DND-41 (cell line): ENCODE measurements at regions not wholly inside any gene's neighbourhood (a gene's known extent, or its start where the extent isn't known, plus 50 kb on each side); places are given as distances from the start of the nearest gene placed in this dataset.

Experiments used
- ATAC-seq: fragments of 200-7000 bp; cut with Tn5 transposase; 3 replicates; pipeline ENCODE4 v1.9.1; 2021; ENCODE audit warnings: low read depth; ENCODE audit not compliant: insufficient read depth
- DNase-seq: peaks from one replicate; pipeline ENCODE4 v3.0.0-alpha.2; 2020
- H2AFZ ChIP-seq: 2 replicates; pipeline ENCODE4 v1.6.0; 2012; ENCODE audit warnings: low read depth, low read length
- H3K27ac ChIP-seq: 2 replicates; pipeline ENCODE4 v1.5.1; 2012; ENCODE audit warnings: low read length, inconsistent platforms
- H3K27me3 ChIP-seq: fragments of 200-600 bp; sonication (generic); 2 replicates; pipeline ENCODE4 v1.6.0; 2012; ENCODE audit warnings: low read length, mild to moderate bottlenecking, inconsistent platforms; ENCODE audit not compliant: insufficient read depth, poor library complexity
- H3K36me3 ChIP-seq: 2 replicates; pipeline ENCODE4 v1.5.1; 2012; ENCODE audit warnings: low read length, inconsistent platforms; ENCODE audit not compliant: insufficient read depth
- H3K4me1 ChIP-seq: 2 replicates; pipeline ENCODE4 v1.5.1; 2012; ENCODE audit warnings: mild to moderate bottlenecking, low read length; ENCODE audit not compliant: insufficient read depth
- H3K4me2 ChIP-seq: 2 replicates; pipeline ENCODE4 v1.6.0; 2012; ENCODE audit warnings: mild to moderate bottlenecking, moderate library complexity, low read length, inconsistent platforms; ENCODE audit not compliant: insufficient read depth
- H3K4me3 ChIP-seq, 2 experiments: fragments of 200-600 bp in 1 of 2; shearing (Covaris generic) in 1 of 2; 2 replicates each; pipeline ENCODE4 v1.5.1; 2012 to 2016; ENCODE audit warnings: inconsistent platforms in 2 of 2, low read length in 2 of 2, mild to moderate bottlenecking in 2 of 2, low read depth in 1 of 2, moderate library complexity in 1 of 2
- H3K79me2 ChIP-seq: 2 replicates; pipeline ENCODE4 v1.6.0; 2012; ENCODE audit warnings: low read length, inconsistent platforms; ENCODE audit not compliant: insufficient read depth
- H3K9ac ChIP-seq: 2 replicates; pipeline ENCODE4 v1.6.0; 2012; ENCODE audit warnings: low read depth, mild to moderate bottlenecking, inconsistent platforms, low read length, moderate library complexity
- H3K9me3 ChIP-seq: 2 replicates; pipeline ENCODE4 v1.5.1; 2012; ENCODE audit warnings: low read length, moderate library complexity, mild to moderate bottlenecking, inconsistent platforms; ENCODE audit not compliant: insufficient read depth, severe bottlenecking
- H4K20me1 ChIP-seq: 2 replicates; pipeline ENCODE4 v1.6.0; 2012; ENCODE audit warnings: low read length; ENCODE audit not compliant: insufficient read depth
- EZH2 ChIP-seq: IDR thresholded peaks from 3 replicates; pipeline ENCODE4 v1.6.1; 2012; ENCODE audit warnings: borderline replicate concordance, low read depth, mild to moderate bottlenecking, moderate library complexity, low read length, inconsistent platforms; ENCODE audit not compliant: severe bottlenecking
- TF ChIP-seq, protein P1 (sequence below): IDR thresholded peaks from 2 replicates; pipeline ENCODE4 v1.5.1; 2012; ENCODE audit warnings: borderline replicate concordance, low read length, moderate library complexity, mild to moderate bottlenecking; ENCODE audit not compliant: poor library complexity, severe bottlenecking; ENCODE audit errors: extremely low read depth

DNA sequence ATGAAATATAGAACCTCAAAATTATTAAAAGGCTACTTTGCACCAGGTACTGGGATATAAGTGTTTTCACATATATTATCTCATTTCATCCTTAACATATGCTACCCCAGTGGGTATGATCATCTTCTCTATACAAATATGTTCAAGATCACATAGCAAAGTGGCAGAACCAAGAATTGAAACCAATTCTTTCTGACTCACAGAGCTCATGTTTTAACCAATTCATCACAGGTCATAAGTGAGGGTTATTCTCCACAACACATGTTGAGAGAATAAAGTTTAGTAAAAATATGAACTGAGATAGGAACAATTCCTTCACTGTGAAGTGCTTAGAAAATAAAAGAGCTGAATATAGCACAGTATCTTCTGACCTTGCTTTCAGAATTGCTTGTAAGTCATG lies 442.9 kb upstream of the RASGEF1B start:
- ATAC-seq, result no peak
- H3K4me1 ChIP-seq, result no peaks in the 10 kb centered on the region
- DNase-seq, result no peak

DNA sequence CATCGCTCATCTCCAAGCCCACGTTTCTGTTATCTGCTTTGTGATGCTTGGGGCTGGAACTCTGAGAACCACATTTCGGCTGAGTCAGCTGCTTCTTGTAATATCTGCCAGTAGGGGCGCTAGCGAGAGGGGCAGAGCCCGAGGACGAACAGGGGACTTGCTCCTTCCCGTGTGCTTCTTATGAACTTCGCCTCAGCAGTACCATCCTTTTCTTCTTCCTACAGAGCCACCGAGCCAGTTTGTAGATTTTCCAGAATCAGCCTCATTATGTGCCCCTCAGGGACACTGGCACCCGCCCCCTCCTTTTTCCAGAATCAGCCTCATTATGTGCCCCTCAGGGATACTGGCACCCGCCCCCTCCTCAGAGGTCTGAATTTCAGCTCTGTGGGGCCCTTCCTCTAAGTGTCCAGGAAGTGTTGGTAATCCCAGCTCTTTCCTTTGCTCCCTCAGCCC lies 441.7 kb upstream of the RASGEF1B start:
- H3K4me1 ChIP-seq, result no peaks in the 10 kb centered on the region
- TF ChIP-seq, protein P1, sequence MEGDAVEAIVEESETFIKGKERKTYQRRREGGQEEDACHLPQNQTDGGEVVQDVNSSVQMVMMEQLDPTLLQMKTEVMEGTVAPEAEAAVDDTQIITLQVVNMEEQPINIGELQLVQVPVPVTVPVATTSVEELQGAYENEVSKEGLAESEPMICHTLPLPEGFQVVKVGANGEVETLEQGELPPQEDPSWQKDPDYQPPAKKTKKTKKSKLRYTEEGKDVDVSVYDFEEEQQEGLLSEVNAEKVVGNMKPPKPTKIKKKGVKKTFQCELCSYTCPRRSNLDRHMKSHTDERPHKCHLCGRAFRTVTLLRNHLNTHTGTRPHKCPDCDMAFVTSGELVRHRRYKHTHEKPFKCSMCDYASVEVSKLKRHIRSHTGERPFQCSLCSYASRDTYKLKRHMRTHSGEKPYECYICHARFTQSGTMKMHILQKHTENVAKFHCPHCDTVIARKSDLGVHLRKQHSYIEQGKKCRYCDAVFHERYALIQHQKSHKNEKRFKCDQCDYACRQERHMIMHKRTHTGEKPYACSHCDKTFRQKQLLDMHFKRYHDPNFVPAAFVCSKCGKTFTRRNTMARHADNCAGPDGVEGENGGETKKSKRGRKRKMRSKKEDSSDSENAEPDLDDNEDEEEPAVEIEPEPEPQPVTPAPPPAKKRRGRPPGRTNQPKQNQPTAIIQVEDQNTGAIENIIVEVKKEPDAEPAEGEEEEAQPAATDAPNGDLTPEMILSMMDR, result peak; percentile 86
- no peak for TF ChIP-seq EZH2
- no peak overlapping the region for H3K4me3 ChIP-seq
- H3K27ac ChIP-seq, result no peak overlapping the region
- no peak overlapping the region for H2AFZ ChIP-seq
- H3K4me2 ChIP-seq, result no peak overlapping the region
- ATAC-seq (peak; percentile 95), DNase-seq (peak; percentile 72)
- no peak overlapping the region for H3K9ac ChIP-seq
- no peaks in the 10 kb centered on the region for H3K9me3 ChIP-seq
- H4K20me1 ChIP-seq, result no peaks in the 10 kb centered on the region
- H3K79me2 ChIP-seq, result no peaks in the 10 kb centered on the region
- no peaks in the 10 kb centered on the region for H3K36me3 ChIP-seq
- peaks cover 4% of the 10 kb centered on the region for H3K27me3 ChIP-seq

More for the DNA sequence above, 442.9 kb upstream of the RASGEF1B start:
- no peak overlapping the region for H3K27ac ChIP-seq
- H3K4me3 ChIP-seq, result no peak overlapping the region
- H3K79me2 ChIP-seq, result no peaks in the 10 kb centered on the region
- no peak for TF ChIP-seq EZH2
- TF ChIP-seq, protein P1, result no peak
- H3K9me3 ChIP-seq, result no peaks in the 10 kb centered on the region
- no peaks in the 10 kb centered on the region for H4K20me1 ChIP-seq
- H3K9ac ChIP-seq, result no peak overlapping the region
- no peaks in the 10 kb centered on the region for H3K36me3 ChIP-seq
- no peak overlapping the region for H3K4me2 ChIP-seq
- no peak overlapping the region for H2AFZ ChIP-seq
- H3K27me3 ChIP-seq, result peaks cover 5% of the 10 kb centered on the region

DNA sequence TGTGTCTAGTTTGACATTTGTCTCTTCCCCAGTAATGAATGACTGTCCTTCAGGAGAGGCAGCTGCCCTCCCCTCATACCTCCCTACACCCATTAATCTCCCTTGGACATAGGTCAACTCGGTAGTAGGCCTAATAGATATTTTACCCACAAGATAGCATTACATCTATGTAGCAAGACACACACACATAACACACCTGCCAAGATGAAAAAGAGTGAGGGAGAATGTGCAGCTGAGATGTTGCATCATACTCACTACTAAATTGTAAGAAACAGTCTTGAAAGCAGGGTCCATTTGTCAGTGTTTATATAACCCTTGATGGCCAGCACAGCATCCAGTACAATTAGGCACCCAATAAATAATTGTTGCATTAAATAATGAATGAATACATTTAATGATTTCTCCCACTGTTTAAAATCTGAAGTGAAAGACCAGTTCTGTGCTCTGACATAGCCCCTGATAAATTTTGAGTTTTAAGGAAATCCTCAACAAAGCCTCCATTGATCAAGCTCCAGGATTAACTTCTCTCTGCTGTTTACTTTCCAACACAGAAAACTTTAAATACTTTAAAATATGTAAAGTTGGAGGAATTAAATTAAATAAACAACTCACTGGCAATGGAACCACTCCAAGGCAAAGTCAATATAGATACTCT lies 440.8 kb upstream of the RASGEF1B start:
- ATAC-seq (no peak), DNase-seq (no peak)
- H4K20me1 ChIP-seq, result no peaks in the 10 kb centered on the region
- no peaks in the 10 kb centered on the region for H3K9me3 ChIP-seq
- H3K36me3 ChIP-seq, result no peaks in the 10 kb centered on the region
- H2AFZ ChIP-seq, result no peak overlapping the region
- no peaks in the 10 kb centered on the region for H3K4me1 ChIP-seq
- TF ChIP-seq EZH2, result no peak
- TF ChIP-seq, protein P1, result no peak
- H3K4me3 ChIP-seq, result no peak overlapping the region
- H3K9ac ChIP-seq, result no peak overlapping the region
- H3K27ac ChIP-seq, result no peak overlapping the region
- no peak overlapping the region for H3K4me2 ChIP-seq
- peaks cover 4% of the 10 kb centered on the region for H3K27me3 ChIP-seq
- no peaks in the 10 kb centered on the region for H3K79me2 ChIP-seq
